RWPE1 (cell line): ENCODE measurements at regions not wholly inside any gene's neighbourhood (a gene's known extent, or its start where the extent isn't known, plus 50 kb on each side); places are given as distances from the start of the nearest gene placed in this dataset.

Experiments
- CTCF ChIA-PET: fragments of 350-600 bp; sonication (Branson Sonifier 250); formaldehyde crosslinking; extraction: SDS; loops from one replicate; lab custom pipeline; 2021; lab: Yijun Ruan, JAX
- POLR2A ChIA-PET: fragments of 400-600 bp; formaldehyde crosslinking; extraction: SDS; loops from one replicate; lab custom pipeline; 2020; ENCODE audit warnings: antibody characterized with exemption; ENCODE audit not compliant: low non-redundant PET; lab: Yijun Ruan, JAX
- DNase-seq: peaks from one replicate; pipeline ENCODE4 v3.0.0; 2012; ENCODE audit warnings: low spot score
- H3K27ac ChIP-seq: fragments of 450-650 bp; 2 replicates; pipeline ENCODE4 v1.5.1; 2017
- TF ChIP-seq, protein P1 (sequence below): fragments of 450-650 bp; conservative IDR thresholded peaks from 2 replicates; pipeline ENCODE4 v1.5.1; 2017; ENCODE audit warnings: low read depth, mild to moderate bottlenecking

DNA sequence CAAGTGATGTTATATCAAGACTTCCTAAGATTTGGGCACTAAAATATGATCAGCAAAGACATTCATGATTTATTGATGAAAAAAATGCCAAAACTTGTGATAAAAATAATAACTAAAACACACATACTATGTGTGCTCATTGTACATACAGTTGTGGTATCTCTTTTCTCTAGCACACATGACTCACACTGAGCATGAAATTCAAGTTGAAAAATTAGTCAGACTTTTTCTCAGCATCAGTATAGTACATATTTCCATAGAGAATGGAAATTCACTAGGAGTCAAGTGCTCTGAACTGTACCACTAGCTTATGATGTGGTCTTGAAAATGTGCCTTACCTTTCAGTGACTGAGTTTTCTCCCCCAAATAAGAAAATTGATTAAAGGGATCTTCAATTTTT is 471.8 kb upstream of the FLRT2 start:
- TF ChIP-seq, protein P1, sequence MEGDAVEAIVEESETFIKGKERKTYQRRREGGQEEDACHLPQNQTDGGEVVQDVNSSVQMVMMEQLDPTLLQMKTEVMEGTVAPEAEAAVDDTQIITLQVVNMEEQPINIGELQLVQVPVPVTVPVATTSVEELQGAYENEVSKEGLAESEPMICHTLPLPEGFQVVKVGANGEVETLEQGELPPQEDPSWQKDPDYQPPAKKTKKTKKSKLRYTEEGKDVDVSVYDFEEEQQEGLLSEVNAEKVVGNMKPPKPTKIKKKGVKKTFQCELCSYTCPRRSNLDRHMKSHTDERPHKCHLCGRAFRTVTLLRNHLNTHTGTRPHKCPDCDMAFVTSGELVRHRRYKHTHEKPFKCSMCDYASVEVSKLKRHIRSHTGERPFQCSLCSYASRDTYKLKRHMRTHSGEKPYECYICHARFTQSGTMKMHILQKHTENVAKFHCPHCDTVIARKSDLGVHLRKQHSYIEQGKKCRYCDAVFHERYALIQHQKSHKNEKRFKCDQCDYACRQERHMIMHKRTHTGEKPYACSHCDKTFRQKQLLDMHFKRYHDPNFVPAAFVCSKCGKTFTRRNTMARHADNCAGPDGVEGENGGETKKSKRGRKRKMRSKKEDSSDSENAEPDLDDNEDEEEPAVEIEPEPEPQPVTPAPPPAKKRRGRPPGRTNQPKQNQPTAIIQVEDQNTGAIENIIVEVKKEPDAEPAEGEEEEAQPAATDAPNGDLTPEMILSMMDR: no peak
- POLR2A ChIA-PET: no interaction called here
- CTCF ChIA-PET: interaction anchor here (0.7 kb wide), 1 partner anchor 1865 kb away, joined by 4 read pairs; no protein-coding TSS in a partner anchor
- no peak overlapping the region for H3K27ac ChIP-seq
- DNase-seq: no peak

DNA sequence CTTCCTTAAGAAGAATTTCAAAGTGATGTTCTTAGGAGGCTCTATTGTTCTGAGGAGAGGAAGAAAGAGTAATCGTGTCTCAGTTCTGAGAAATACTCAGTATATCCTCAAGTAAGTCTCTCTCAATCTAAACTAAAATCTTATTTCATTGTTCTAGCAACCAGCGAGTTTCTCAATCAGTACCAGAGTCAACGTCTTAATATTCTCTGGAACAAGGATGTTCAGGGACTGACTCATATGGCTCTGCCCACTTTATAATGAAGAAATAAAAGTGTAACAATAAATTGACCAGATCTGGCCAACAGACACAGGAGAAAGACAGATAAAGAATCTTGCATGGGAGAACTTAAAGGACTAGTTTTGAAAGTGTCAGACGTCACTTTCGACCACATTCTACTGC is 469.8 kb upstream of the FLRT2 start:
- DNase-seq: no peak

DNA sequence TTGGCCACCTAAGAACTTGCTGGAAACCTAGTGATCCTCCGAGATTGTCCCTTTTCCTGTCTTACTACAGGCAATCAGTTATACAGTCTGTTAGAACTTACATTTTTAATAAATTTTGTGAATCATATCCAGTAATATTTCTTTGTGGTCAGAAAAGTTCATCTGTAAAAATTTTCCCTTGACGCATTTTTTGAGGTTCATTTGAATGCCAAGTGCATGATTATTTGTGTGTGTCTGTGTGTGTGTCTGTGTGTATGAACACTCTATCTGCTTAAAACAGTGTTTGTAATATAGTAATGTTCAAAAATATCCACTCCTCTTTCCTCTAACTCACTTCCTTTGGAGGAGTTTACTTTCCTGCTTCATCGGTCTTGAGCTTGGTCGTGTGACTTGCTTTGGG is 468.7 kb upstream of the FLRT2 start:
- TF ChIP-seq, protein P1: no peak

More for the DNA sequence above, 469.8 kb upstream of the FLRT2 start:
- ChIA-PET CTCF (no interaction called here), POLR2A (no interaction called here)
- H3K27ac ChIP-seq: no peak overlapping the region
- TF ChIP-seq, protein P1: no peak

DNA sequence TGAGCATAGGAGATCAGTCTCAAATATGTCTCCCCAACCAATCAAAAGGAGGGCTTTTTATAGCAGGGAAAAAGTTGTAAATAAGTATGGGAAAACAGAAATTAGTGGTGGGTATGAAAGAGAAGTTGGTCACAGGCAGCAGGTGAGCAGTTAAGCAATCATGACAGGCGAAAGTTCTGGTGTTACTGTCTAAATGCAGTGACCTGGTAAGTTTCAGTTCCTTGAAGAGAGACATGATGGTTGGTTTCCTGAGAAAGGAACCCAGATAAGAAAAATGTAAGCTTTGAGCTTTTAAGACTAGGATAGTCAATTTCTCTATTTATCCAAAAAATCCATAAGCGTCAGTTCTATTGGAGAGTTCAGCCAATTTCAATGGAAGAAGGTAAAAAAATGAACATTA is 466.2 kb upstream of the FLRT2 start:
- TF ChIP-seq, protein P1: no peak
- no peak overlapping the region for H3K27ac ChIP-seq
- CTCF ChIA-PET: no interaction called here
- no peak for DNase-seq
- POLR2A ChIA-PET: no interaction called here

More for the DNA sequence above, 468.7 kb upstream of the FLRT2 start:
- ChIA-PET CTCF (no interaction called here), POLR2A (no interaction called here)
- no peak for DNase-seq
- no peak overlapping the region for H3K27ac ChIP-seq

DNA sequence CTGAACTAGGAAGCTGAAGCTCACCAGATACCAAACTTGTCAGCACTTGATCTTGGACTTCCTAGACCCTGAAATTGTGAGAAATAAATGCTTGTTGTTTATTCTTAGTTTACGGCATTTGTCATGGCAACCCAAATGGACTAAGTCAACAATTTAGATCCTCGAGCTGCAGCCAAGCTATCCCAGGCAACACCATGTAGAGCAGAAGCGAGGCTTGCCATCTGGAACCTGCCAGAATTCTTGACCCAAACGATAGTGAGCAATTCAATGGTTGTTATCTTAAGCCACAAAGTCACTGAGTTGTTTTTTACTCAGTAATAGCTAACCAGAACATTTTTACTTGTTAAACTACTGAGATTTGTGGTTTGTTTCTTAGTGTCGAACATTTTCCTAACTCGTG is 458.5 kb upstream of the FLRT2 start:
- H3K27ac ChIP-seq: no peak overlapping the region
- no peak for DNase-seq
- TF ChIP-seq, protein P1: no peak
- ChIA-PET POLR2A (no interaction called here), CTCF (no interaction called here)

DNA sequence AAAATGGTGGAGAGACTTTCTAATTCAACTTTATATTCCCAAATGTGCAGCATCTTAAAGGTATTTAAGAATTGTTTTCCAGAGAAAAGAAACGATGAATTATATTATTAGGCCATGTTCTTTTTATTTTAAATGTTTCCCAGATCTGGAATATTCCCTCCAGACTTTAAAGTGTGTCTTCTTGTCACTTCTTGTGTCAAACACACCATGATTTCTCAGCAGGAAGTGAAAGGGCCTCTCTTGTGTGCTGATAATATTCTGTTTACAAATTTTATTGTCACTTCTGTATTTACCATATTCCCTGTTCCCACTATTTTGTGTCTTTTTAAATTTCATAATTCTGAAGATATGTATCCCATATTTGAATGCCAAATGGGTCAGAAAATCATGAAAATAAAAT is 455.0 kb upstream of the FLRT2 start:
- no peak for DNase-seq
- H3K27ac ChIP-seq: no peak overlapping the region
- TF ChIP-seq, protein P1: no peak
- ChIA-PET POLR2A (no interaction called here), CTCF (no interaction called here)
